GM23338 (cell line): ENCODE measurements at regions not wholly inside any gene's neighbourhood (a gene's known extent, or its start where the extent isn't known, plus 50 kb on each side); places are given as distances from the start of the nearest gene placed in this dataset.

Experiments used
- ATAC-seq: fragments of 200-7000 bp; cut with Tn5 transposase; 3 replicates; pipeline ENCODE4 v1.9.1; 2020
- DNase-seq: peaks from one replicate; pipeline ENCODE4 v3.0.0-alpha.2; 2015; ENCODE audit warnings: low spot score
- H2AFZ ChIP-seq: fragments of 200-600 bp; sonication (generic); 2 replicates; pipeline ENCODE4 v1.8.0; 2016; ENCODE audit warnings: antibody characterized with exemption, mild to moderate bottlenecking, moderate library complexity
- H3F3A ChIP-seq: fragments of 200-600 bp; sonication (generic); replicated peaks from 2 replicates; pipeline ENCODE4 v1.8.0; 2017; ENCODE audit warnings: antibody characterized with exemption, mixed run types, low read depth
- H3K27ac ChIP-seq: fragments of 200-600 bp; sonication (generic); 2 replicates; pipeline ENCODE4 v1.6.1; 2016; ENCODE audit warnings: low read depth
- H3K27me3 ChIP-seq: fragments of 200-600 bp; sonication (generic); 2 replicates; pipeline ENCODE4 v1.8.0; 2016; ENCODE audit warnings: mild to moderate bottlenecking, mixed run types, moderate library complexity; ENCODE audit not compliant: insufficient read depth
- H3K36me3 ChIP-seq: fragments of 200-600 bp; sonication (generic); 2 replicates; pipeline ENCODE4 v1.8.0; 2016; ENCODE audit warnings: mild to moderate bottlenecking; ENCODE audit not compliant: insufficient read depth
- H3K4me1 ChIP-seq: fragments of 200-600 bp; sonication (generic); 2 replicates; pipeline ENCODE4 v1.8.0; 2016; ENCODE audit warnings: mild to moderate bottlenecking, moderate library complexity; ENCODE audit not compliant: insufficient read depth
- H3K4me2 ChIP-seq: fragments of 200-600 bp; sonication (generic); 2 replicates; pipeline ENCODE4 v1.7.1; 2017; ENCODE audit warnings: mixed run types
- H3K4me3 ChIP-seq: fragments of 200-600 bp; sonication (generic); 2 replicates; pipeline ENCODE4 v1.6.1; 2016; ENCODE audit warnings: mixed run types
- H3K79me2 ChIP-seq: fragments of 200-600 bp; sonication (generic); replicated peaks from 2 replicates; pipeline ENCODE4 v1.8.0; 2017; ENCODE audit warnings: mild to moderate bottlenecking; ENCODE audit not compliant: insufficient read depth
- H3K9me2 ChIP-seq: fragments of 200-600 bp; sonication (generic); 2 replicates; pipeline ENCODE4 v1.8.0; 2017; ENCODE audit not compliant: insufficient read depth
- H4K20me1 ChIP-seq: fragments of 200-600 bp; sonication (generic); replicated peaks from 2 replicates; pipeline ENCODE4 v1.8.0; 2017; ENCODE audit warnings: mild to moderate bottlenecking; ENCODE audit not compliant: insufficient read depth
- H3K27ac Mint-ChIP-seq: 2 replicates; pipeline ENCODE4 v1.8.0; 2020; ENCODE audit warnings: inconsistent platforms, mild to moderate bottlenecking, moderate library complexity, mixed read lengths
- H3K27me3 Mint-ChIP-seq: 3 replicates; pipeline ENCODE4 v1.8.0; 2022; ENCODE audit warnings: low read depth, mild to moderate bottlenecking, moderate library complexity, mixed read lengths, inconsistent platforms; ENCODE audit not compliant: insufficient read depth, poor library complexity
- H3K36me3 Mint-ChIP-seq: 3 replicates; pipeline ENCODE4 v1.8.0; 2021; ENCODE audit warnings: low read depth, mild to moderate bottlenecking, inconsistent platforms, moderate library complexity, mixed read lengths
- H3K4me1 Mint-ChIP-seq: 3 replicates; pipeline ENCODE4 v1.8.0; 2020; ENCODE audit warnings: mild to moderate bottlenecking, inconsistent platforms, mixed read lengths
- H3K4me3 Mint-ChIP-seq: 3 replicates; pipeline ENCODE4 v1.8.0; 2021; ENCODE audit warnings: moderate library complexity, mild to moderate bottlenecking, inconsistent platforms, mixed read lengths
- H3K9me3 Mint-ChIP-seq: 3 replicates; pipeline ENCODE4 v1.8.0; 2020; ENCODE audit warnings: moderate library complexity, mild to moderate bottlenecking, inconsistent platforms, mixed read lengths
- CTCF ChIP-seq, 2 experiments: fragments of 200-600 bp in 1 of 2; sonication (generic) in 1 of 2; conservative IDR thresholded peaks; 2 replicates each; pipeline versions ENCODE4 v1.5.1 to v1.6.1; 2016 to 2017; ENCODE audit warnings: antibody characterized with exemption in 2 of 2, low read depth in 2 of 2, mild to moderate bottlenecking in 2 of 2, moderate library complexity in 1 of 2
- EZH2 ChIP-seq: fragments of 200-600 bp; sonication (generic); IDR thresholded peaks from one replicate; pipeline ENCODE4 v1.8.0; 2017; ENCODE audit warnings: antibody characterized with exemption, mild to moderate bottlenecking, low read depth; ENCODE audit not compliant: unreplicated experiment
- EZH2phosphoT487 ChIP-seq: fragments of 200-600 bp; sonication (generic); IDR thresholded peaks from one replicate; pipeline ENCODE4 v1.8.1; 2018; ENCODE audit warnings: antibody characterized with exemption; ENCODE audit not compliant: unreplicated experiment
- POLR2AphosphoS5 ChIP-seq: IDR thresholded peaks from 2 replicates; pipeline ENCODE4 v1.6.1; 2016; ENCODE audit warnings: antibody characterized with exemption, low read depth
- STAT1 ChIP-seq: IDR thresholded peaks from one replicate; pipeline ENCODE4 v1.6.1; 2016; ENCODE audit warnings: antibody characterized with exemption; ENCODE audit not compliant: unreplicated experiment
- ZNF462 ChIP-seq: fragments of 250-450 bp; sonication (Bioruptor Pico); IDR thresholded peaks from 2 replicates; pipeline ENCODE4 v1.5.0; 2020; ENCODE audit warnings: mild to moderate bottlenecking, moderate library complexity

GRCh38 chr19:29016353-29016752 lies 196.6 kb downstream of the UQCRFS1 start:
- no peaks in the 10 kb centered on the region for H3K9me3 Mint-ChIP-seq
- no peaks in the 10 kb centered on the region for H3F3A ChIP-seq
- H3K27ac Mint-ChIP-seq, result no peak overlapping the region
- H3K9me2 ChIP-seq, result no peaks in the 10 kb centered on the region
- peaks cover 16% of the 10 kb centered on the region for H3K27me3 Mint-ChIP-seq
- no peaks in the 10 kb centered on the region for H3K4me1 ChIP-seq
- no peaks in the 10 kb centered on the region for H3K36me3 ChIP-seq
- no peak for DNase-seq
- no peak overlapping the region for H2AFZ ChIP-seq
- H3K79me2 ChIP-seq, result no peaks in the 10 kb centered on the region
- H3K36me3 Mint-ChIP-seq, result no peaks in the 10 kb centered on the region
- no peak overlapping the region for H3K4me3 Mint-ChIP-seq
- no peak overlapping the region for H3K27ac ChIP-seq
- H4K20me1 ChIP-seq, result no peaks in the 10 kb centered on the region
- peaks cover 13% of the 10 kb centered on the region for H3K4me1 Mint-ChIP-seq
- no peak overlapping the region for H3K4me3 ChIP-seq
- TF ChIP-seq EZH2 (no peak), POLR2AphosphoS5 (no peak), ZNF462 (CRISPR knock-in tag) (no peak), STAT1 (no peak), CTCF (conservative IDR thresholded peaks at IDR 0.05; ENCODE audit: low read depth in 2 of 2) (no peak), EZH2phosphoT487 (no peak)
- no peak for ATAC-seq
- H3K4me2 ChIP-seq, result no peak overlapping the region
- no peaks in the 10 kb centered on the region for H3K27me3 ChIP-seq
